ENCODE measurements at regions not wholly inside any gene's neighbourhood (a gene's known extent, or its start where the extent isn't known, plus 50 kb on each side); places are given as distances from the start of the nearest gene placed in this dataset.

DNA sequence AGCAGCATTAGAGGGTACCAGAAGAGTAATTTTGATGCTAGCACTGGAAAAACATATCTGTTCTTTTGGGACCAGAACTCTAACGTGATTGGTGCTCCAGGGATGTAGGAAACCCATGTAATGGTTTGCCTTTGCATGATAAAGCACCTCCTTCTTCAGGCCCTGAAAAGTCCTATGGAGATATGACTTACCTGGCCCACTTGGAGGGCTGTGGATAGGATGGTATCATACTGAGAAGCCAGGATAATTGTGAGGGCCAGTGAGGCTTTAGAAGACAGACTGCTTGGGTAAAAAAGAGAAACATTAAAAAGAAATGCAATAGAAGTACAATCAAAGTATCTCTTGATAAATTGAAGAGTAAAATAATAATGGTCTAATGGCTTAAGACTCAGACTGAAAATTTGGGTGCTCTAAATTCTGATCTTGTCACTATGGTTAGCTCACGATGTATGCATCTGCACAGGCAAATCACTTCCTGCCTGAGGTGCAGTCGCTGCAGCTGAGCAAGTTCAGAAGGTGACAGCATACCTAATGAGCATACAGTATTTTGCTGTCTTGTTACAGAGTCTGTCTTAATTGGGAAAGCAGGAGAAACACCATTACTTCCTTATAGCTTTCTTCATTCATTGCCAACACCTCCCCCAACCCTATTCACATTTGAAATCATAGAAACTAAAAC, 371.5 kb downstream of the NUP35 start:
- Histone ChIP-seq H3K79me2 (replicated peaks; ENCODE audit: insufficient read depth, low read length) (no peaks in the 10 kb centered on the region), H3K4me3 (ENCODE audit: low read length) (no peak overlapping the region), H4K20me1 (ENCODE audit: insufficient read depth) (no peaks in the 10 kb centered on the region), H3K9ac (ENCODE audit: low read length) (no peak overlapping the region), H2AFZ (ENCODE audit: low read depth, low read length) (no peak overlapping the region), H3K36me3 (ENCODE audit: insufficient read depth, low read length) (no peaks in the 10 kb centered on the region), H3K4me2 (ENCODE audit: low read length) (no peak overlapping the region), H3K9me3 (ENCODE audit: low read length) (no peaks in the 10 kb centered on the region), H3K9me2 (ENCODE audit: insufficient read depth, low read length) (no peaks in the 10 kb centered on the region), H3K27ac (ENCODE audit: low read length) (no peak overlapping the region), H3F3A (ENCODE audit: insufficient read depth, low read length, poor library complexity, severe bottlenecking) (no peaks in the 10 kb centered on the region), H3K27me3 (ENCODE audit: insufficient read depth, low read depth, low read length) (no peaks in the 10 kb centered on the region)
- TF ChIP-seq TAF1 (IDR thresholded peaks at IDR 0.05; ENCODE audit: low read depth) = no peak
- no peak for TF ChIP-seq RAD21 (conservative IDR thresholded peaks at IDR 0.05)
- TF ChIP-seq EP300 (conservative IDR thresholded peaks at IDR 0.05; ENCODE audit: poor library complexity, severe bottlenecking) = no peak
- TF ChIP-seq, protein P1, sequence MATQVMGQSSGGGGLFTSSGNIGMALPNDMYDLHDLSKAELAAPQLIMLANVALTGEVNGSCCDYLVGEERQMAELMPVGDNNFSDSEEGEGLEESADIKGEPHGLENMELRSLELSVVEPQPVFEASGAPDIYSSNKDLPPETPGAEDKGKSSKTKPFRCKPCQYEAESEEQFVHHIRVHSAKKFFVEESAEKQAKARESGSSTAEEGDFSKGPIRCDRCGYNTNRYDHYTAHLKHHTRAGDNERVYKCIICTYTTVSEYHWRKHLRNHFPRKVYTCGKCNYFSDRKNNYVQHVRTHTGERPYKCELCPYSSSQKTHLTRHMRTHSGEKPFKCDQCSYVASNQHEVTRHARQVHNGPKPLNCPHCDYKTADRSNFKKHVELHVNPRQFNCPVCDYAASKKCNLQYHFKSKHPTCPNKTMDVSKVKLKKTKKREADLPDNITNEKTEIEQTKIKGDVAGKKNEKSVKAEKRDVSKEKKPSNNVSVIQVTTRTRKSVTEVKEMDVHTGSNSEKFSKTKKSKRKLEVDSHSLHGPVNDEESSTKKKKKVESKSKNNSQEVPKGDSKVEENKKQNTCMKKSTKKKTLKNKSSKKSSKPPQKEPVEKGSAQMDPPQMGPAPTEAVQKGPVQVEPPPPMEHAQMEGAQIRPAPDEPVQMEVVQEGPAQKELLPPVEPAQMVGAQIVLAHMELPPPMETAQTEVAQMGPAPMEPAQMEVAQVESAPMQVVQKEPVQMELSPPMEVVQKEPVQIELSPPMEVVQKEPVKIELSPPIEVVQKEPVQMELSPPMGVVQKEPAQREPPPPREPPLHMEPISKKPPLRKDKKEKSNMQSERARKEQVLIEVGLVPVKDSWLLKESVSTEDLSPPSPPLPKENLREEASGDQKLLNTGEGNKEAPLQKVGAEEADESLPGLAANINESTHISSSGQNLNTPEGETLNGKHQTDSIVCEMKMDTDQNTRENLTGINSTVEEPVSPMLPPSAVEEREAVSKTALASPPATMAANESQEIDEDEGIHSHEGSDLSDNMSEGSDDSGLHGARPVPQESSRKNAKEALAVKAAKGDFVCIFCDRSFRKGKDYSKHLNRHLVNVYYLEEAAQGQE (IDR thresholded peaks at IDR 0.05; ENCODE audit: borderline replicate concordance) = no peak
- TF ChIP-seq SMC3 (conservative IDR thresholded peaks at IDR 0.05; ENCODE audit: poor library complexity) = no peak
- TF ChIP-seq, protein P2, sequence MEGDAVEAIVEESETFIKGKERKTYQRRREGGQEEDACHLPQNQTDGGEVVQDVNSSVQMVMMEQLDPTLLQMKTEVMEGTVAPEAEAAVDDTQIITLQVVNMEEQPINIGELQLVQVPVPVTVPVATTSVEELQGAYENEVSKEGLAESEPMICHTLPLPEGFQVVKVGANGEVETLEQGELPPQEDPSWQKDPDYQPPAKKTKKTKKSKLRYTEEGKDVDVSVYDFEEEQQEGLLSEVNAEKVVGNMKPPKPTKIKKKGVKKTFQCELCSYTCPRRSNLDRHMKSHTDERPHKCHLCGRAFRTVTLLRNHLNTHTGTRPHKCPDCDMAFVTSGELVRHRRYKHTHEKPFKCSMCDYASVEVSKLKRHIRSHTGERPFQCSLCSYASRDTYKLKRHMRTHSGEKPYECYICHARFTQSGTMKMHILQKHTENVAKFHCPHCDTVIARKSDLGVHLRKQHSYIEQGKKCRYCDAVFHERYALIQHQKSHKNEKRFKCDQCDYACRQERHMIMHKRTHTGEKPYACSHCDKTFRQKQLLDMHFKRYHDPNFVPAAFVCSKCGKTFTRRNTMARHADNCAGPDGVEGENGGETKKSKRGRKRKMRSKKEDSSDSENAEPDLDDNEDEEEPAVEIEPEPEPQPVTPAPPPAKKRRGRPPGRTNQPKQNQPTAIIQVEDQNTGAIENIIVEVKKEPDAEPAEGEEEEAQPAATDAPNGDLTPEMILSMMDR (IDR thresholded peaks at IDR 0.05; ENCODE audit: poor library complexity, severe bottlenecking) = no peak
- no peak for TF ChIP-seq MXI1 (conservative IDR thresholded peaks at IDR 0.05; ENCODE audit: poor library complexity, severe bottlenecking)
- no peak for TF ChIP-seq EZH2 (IDR thresholded peaks at IDR 0.05; ENCODE audit: borderline replicate concordance, insufficient read depth, low read length, poor library complexity, severe bottlenecking)
- no peak for TF ChIP-seq POLR2AphosphoS5 (IDR thresholded peaks at IDR 0.05)

DNA sequence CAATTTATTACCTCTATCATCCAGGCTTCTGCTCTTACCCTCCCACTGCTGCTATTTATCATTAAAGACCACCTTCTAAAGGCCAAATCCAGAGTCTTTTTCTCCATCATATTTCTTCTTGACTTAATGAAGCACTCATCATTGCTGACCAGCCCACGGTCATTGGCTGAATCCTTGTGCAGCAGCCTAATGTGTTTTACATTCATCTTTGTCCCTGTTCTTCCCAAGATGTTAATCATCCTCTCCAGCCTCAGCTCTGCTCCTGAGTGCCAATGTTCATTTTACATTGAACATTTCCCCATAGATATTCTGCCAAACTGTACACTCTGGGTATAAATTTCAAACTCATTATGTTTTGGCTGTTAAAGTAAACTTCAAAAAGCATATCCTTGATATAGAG, 373.6 kb downstream of the NUP35 start:
- Histone ChIP-seq H3K4me2 (ENCODE audit: low read length) (no peak overlapping the region), H3K79me2 (replicated peaks; ENCODE audit: insufficient read depth, low read length) (no peaks in the 10 kb centered on the region), H2AFZ (ENCODE audit: low read depth, low read length) (no peak overlapping the region), H3K27me3 (ENCODE audit: insufficient read depth, low read depth, low read length) (no peaks in the 10 kb centered on the region), H3K9ac (ENCODE audit: low read length) (no peak overlapping the region), H3F3A (ENCODE audit: insufficient read depth, low read length, poor library complexity, severe bottlenecking) (no peaks in the 10 kb centered on the region), H3K9me3 (ENCODE audit: low read length) (no peaks in the 10 kb centered on the region), H3K9me2 (ENCODE audit: insufficient read depth, low read length) (no peaks in the 10 kb centered on the region), H3K27ac (ENCODE audit: low read length) (no peak overlapping the region), H4K20me1 (ENCODE audit: insufficient read depth) (no peaks in the 10 kb centered on the region), H3K4me3 (ENCODE audit: low read length) (no peak overlapping the region), H3K36me3 (ENCODE audit: insufficient read depth, low read length) (no peaks in the 10 kb centered on the region)
- TF ChIP-seq EP300 (conservative IDR thresholded peaks at IDR 0.05; ENCODE audit: poor library complexity, severe bottlenecking) (no peak), SMC3 (conservative IDR thresholded peaks at IDR 0.05; ENCODE audit: poor library complexity) (no peak)
- TF ChIP-seq, protein P1 (IDR thresholded peaks at IDR 0.05; ENCODE audit: borderline replicate concordance) = no peak
